ENCODE measurements at regions not wholly inside any gene's neighbourhood (a gene's known extent, or its start where the extent isn't known, plus 50 kb on each side); places are given as distances from the start of the nearest gene placed in this dataset.
"Not testable (repeated sequence)": the region's sequence is repeated elsewhere in the genome, so short reads cannot be mapped to it uniquely, and the experiment has no call there.

DNA sequence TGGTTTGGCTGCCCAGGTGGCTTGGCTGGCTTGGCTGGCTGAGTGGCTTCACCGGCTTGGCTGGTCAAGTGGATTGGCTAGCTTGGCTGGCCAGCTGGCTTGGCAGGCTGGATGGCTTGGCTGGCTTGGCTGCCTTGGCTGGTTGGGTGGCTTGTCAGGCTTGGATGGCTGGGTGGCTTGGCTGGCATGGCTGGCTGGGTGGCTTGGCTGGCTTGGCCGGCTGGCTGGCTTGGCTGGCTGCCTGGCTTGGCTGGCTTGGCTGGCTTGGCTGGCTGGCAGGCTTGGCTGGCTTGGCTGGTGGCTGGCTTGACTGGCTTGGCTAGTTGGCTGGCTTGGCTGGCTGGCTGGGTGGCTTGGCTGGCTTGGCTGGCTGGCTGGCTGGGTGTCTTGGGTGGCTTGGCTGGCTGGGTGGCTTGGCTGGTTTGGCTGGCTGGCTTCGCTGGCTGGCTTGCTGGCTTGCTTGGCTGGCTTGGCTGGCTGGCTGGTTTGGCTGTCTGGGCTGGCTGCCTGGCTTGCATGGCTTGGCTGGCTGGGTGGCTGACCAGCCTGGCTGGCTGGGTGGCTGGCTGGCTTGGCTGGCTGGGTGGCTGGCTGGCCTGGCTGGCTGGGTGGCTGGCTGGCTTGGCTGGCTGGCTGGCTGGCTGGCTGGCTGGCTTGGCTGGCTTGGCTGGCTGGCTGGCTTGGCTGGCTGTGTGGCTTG is 130.4 kb upstream of the FAM72C start:
- dilution Hi-C loops (cut with MboI; ENCODE audit: extremely low pct_ligation_motif_present, low sequenced_read_pairs); H3K4me1 ChIP-seq (ENCODE audit: control insufficient read depth, extremely low read depth, insufficient read depth, low read length); H3K27ac ChIP-seq (ENCODE audit: control insufficient read depth, insufficient read depth, low read length); H3K9me1 ChIP-seq (ENCODE audit: control insufficient read depth, extremely low read depth, insufficient read depth, low read length); H3K4me2 ChIP-seq (ENCODE audit: control insufficient read depth, extremely low read depth, insufficient read depth, low read depth, low read length); H3K79me2 ChIP-seq (ENCODE audit: control insufficient read depth, insufficient read depth, low read length); DNase-seq (ENCODE audit: low read depth, low spot score); H4K20me1 ChIP-seq (ENCODE audit: control insufficient read depth, extremely low read depth, insufficient read depth, low read length); H3K4me3 ChIP-seq (ENCODE audit: control insufficient read depth in 2 of 3, extremely low read depth in 1 of 3, insufficient read depth in 2 of 3, low read depth in 1 of 3, low read length in 3 of 3); H3K9ac ChIP-seq (ENCODE audit: control insufficient read depth, extremely low read depth, insufficient read depth, low read length); H3K36me3 ChIP-seq (ENCODE audit: control insufficient read depth in 2 of 2, extremely low read depth in 1 of 2, insufficient read depth in 2 of 2, low read length in 2 of 2); FAIRE-seq; H3K9me3 ChIP-seq (ENCODE audit: control insufficient read depth, low read depth, low read length); H2AFZ ChIP-seq (ENCODE audit: control insufficient read depth, low read length); H3K27me3 ChIP-seq (ENCODE audit: control insufficient read depth, extremely low read depth, insufficient read depth, low read length): not testable (repeated sequence)

DNA sequence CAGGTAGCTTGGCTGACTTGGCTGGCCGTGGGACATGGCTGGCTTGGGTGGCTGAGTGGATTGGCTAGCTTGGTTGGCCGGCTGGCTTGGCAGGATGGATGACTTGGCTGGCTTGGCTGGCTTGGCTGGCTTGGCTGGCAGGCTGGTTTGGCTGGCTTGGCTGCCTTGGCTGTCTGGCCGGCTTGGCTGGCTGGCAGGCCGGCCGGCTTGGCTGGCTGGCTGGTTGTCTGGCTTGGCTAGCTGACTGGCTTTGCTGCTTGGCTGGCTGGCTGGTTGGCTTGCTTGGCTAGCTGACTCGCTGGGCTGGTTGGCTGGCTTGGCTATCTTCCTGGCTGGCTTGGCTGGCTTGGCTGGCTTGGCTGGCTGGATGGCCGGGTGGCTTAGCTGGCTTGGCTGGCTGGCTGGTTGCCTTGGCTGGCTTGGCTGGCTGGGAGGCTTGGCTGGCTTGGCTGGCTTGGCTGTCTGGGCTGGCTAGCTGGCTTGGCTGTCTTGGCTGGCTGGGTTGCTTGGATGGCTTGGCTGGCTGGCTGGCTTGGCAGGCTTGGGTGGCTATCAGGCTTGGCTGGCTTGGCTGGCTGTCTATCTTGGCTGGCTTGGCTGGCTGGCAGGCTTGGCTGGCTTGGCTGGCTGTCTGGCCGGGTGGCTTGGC is 129.7 kb upstream of the FAM72C start:
- Histone ChIP-seq H2AFZ (ENCODE audit: control insufficient read depth, low read length) (no peak overlapping the region), H3K4me1 (ENCODE audit: control insufficient read depth, extremely low read depth, insufficient read depth, low read length) (no peaks in the 10 kb centered on the region), H3K4me2 (ENCODE audit: control insufficient read depth, extremely low read depth, insufficient read depth, low read depth, low read length) (no peak overlapping the region), H3K79me2 (ENCODE audit: control insufficient read depth, insufficient read depth, low read length) (no peaks in the 10 kb centered on the region), H3K9me1 (ENCODE audit: control insufficient read depth, extremely low read depth, insufficient read depth, low read length) (no peaks in the 10 kb centered on the region), H3K27ac (ENCODE audit: control insufficient read depth, insufficient read depth, low read length) (no peak overlapping the region), H3K9ac (ENCODE audit: control insufficient read depth, extremely low read depth, insufficient read depth, low read length) (no peak overlapping the region), H3K36me3 (ENCODE audit: control insufficient read depth in 2 of 2, extremely low read depth in 1 of 2, insufficient read depth in 2 of 2, low read length in 2 of 2) (no peaks in the 10 kb centered on the region), H3K4me3 (ENCODE audit: control insufficient read depth in 2 of 3, extremely low read depth in 1 of 3, insufficient read depth in 2 of 3, low read depth in 1 of 3, low read length in 3 of 3) (no peak overlapping the region), H3K27me3 (ENCODE audit: control insufficient read depth, extremely low read depth, insufficient read depth, low read length) (no peaks in the 10 kb centered on the region), H3K9me3 (ENCODE audit: control insufficient read depth, low read depth, low read length) (peaks cover 9% of the 10 kb centered on the region), H4K20me1 (ENCODE audit: control insufficient read depth, extremely low read depth, insufficient read depth, low read length) (no peaks in the 10 kb centered on the region)
- DNase-seq (ENCODE audit: low read depth, low spot score), result no peak
- no peak for FAIRE-seq
- no peak for TF ChIP-seq EZH2 (IDR thresholded peaks at IDR 0.05; ENCODE audit: low read length)
- TF ChIP-seq, protein P1, sequence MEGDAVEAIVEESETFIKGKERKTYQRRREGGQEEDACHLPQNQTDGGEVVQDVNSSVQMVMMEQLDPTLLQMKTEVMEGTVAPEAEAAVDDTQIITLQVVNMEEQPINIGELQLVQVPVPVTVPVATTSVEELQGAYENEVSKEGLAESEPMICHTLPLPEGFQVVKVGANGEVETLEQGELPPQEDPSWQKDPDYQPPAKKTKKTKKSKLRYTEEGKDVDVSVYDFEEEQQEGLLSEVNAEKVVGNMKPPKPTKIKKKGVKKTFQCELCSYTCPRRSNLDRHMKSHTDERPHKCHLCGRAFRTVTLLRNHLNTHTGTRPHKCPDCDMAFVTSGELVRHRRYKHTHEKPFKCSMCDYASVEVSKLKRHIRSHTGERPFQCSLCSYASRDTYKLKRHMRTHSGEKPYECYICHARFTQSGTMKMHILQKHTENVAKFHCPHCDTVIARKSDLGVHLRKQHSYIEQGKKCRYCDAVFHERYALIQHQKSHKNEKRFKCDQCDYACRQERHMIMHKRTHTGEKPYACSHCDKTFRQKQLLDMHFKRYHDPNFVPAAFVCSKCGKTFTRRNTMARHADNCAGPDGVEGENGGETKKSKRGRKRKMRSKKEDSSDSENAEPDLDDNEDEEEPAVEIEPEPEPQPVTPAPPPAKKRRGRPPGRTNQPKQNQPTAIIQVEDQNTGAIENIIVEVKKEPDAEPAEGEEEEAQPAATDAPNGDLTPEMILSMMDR (optimal IDR thresholded peaks at IDR 0.05 in 1 of 3, IDR thresholded peaks at IDR 0.05 in 1 of 3, conservative IDR thresholded peaks at IDR 0.05 in 1 of 3; ENCODE audit: extremely low read depth in 1 of 3, insufficient read depth in 2 of 3, low read length in 3 of 3), result no peak
- dilution Hi-C loops (cut with MboI; ENCODE audit: extremely low pct_ligation_motif_present, low sequenced_read_pairs), result no loop called here

Data from keratinocyte (primary cell).